ENCODE measurements at regions not wholly inside any gene's neighbourhood (a gene's known extent, or its start where the extent isn't known, plus 50 kb on each side); places are given as distances from the start of the nearest gene placed in this dataset.

- DNase-seq (ENCODE audit: low spot score in 2 of 2, unreplicated experiment in 2 of 2): no peak
- H3K4me1 Mint-ChIP-seq: peaks cover 12% of the 10 kb centered on the region
These were observed 61.8 kb upstream of the GPR45 start for GRCh38 chr2:105179469-105180372.

GRCh38 chr2:105180491-105180972 lies 61.0 kb upstream of the GPR45 start:
- H3K36me3 Mint-ChIP-seq: no peaks in the 10 kb centered on the region
- no peak overlapping the region for H3K4me3 Mint-ChIP-seq
- no peak overlapping the region for H3K27ac Mint-ChIP-seq
- peaks cover 37% of the 10 kb centered on the region for H3K27me3 Mint-ChIP-seq (ENCODE audit: low read depth)
- no peak for TF ChIP-seq CTCF (IDR thresholded peaks at IDR 0.05; ENCODE audit: unreplicated experiment)
- no peaks in the 10 kb centered on the region for H3K9me3 Mint-ChIP-seq
- DNase-seq (ENCODE audit: low spot score in 2 of 2, unreplicated experiment in 2 of 2): no peak
- peaks cover 7% of the 10 kb centered on the region for H3K4me1 Mint-ChIP-seq

More at GRCh38 chr2:105179469-105180372, 61.8 kb upstream of the GPR45 start:
- H3K4me3 Mint-ChIP-seq: no peak overlapping the region
- no peaks in the 10 kb centered on the region for H3K9me3 Mint-ChIP-seq
- no peaks in the 10 kb centered on the region for H3K36me3 Mint-ChIP-seq
- peaks cover 44% of the 10 kb centered on the region for H3K27me3 Mint-ChIP-seq (ENCODE audit: low read depth)
- TF ChIP-seq CTCF (IDR thresholded peaks at IDR 0.05; ENCODE audit: unreplicated experiment): no peak
- no peak overlapping the region for H3K27ac Mint-ChIP-seq

GRCh38 chr2:105181282-105181681 lies 60.3 kb upstream of the GPR45 start:
- Mint-ChIP-seq H3K4me1 (peaks cover 7% of the 10 kb centered on the region), H3K27me3 (ENCODE audit: low read depth) (peaks cover 29% of the 10 kb centered on the region), H3K4me3 (no peak overlapping the region), H3K9me3 (no peaks in the 10 kb centered on the region), H3K36me3 (no peaks in the 10 kb centered on the region), H3K27ac (no peak overlapping the region)
- DNase-seq (ENCODE audit: low spot score in 2 of 2, unreplicated experiment in 2 of 2): no peak
- TF ChIP-seq CTCF (IDR thresholded peaks at IDR 0.05; ENCODE audit: unreplicated experiment): no peak

- DNase-seq (ENCODE audit: low spot score in 2 of 2, unreplicated experiment in 2 of 2): no peak
- Mint-ChIP-seq H3K4me3 (no peak overlapping the region), H3K27me3 (ENCODE audit: low read depth) (peaks cover 7% of the 10 kb centered on the region), H3K4me1 (peaks cover 20% of the 10 kb centered on the region), H3K36me3 (no peaks in the 10 kb centered on the region), H3K9me3 (no peaks in the 10 kb centered on the region), H3K27ac (no peak overlapping the region)
- no peak for TF ChIP-seq CTCF (IDR thresholded peaks at IDR 0.05; ENCODE audit: unreplicated experiment)
These were observed 57.8 kb upstream of the GPR45 start for GRCh38 chr2:105183555-105184323.

GRCh38 chr2:105184420-105184819 lies 57.1 kb upstream of the GPR45 start:
- peaks cover 3% of the 10 kb centered on the region for H3K9me3 Mint-ChIP-seq
- no peak for DNase-seq (ENCODE audit: low spot score in 2 of 2, unreplicated experiment in 2 of 2)
- no peak for TF ChIP-seq CTCF (IDR thresholded peaks at IDR 0.05; ENCODE audit: unreplicated experiment)
- H3K4me3 Mint-ChIP-seq: no peak overlapping the region
- peaks cover 7% of the 10 kb centered on the region for H3K27me3 Mint-ChIP-seq (ENCODE audit: low read depth)
- H3K27ac Mint-ChIP-seq: no peak overlapping the region
- H3K36me3 Mint-ChIP-seq: no peaks in the 10 kb centered on the region
- peaks cover 20% of the 10 kb centered on the region for H3K4me1 Mint-ChIP-seq
